SKM-1 (cell line): ENCODE measurements at regions not wholly inside any gene's neighbourhood (a gene's known extent, or its start where the extent isn't known, plus 50 kb on each side); places are given as distances from the start of the nearest gene placed in this dataset.

ENCODE experiments used
- DNase-seq: peaks from one replicate; lab custom pipeline; 2025; ENCODE audit not compliant: unreplicated experiment; lab: John Stamatoyannopoulos, UW

GRCh38 chr20:48102076-48102787, 317.0 kb upstream of the SULF2 start:
- DNase-seq: no peak

GRCh38 chr20:48100483-48100882, 315.2 kb upstream of the SULF2 start:
- DNase-seq: no peak

GRCh38 chr20:48098866-48099265, 313.6 kb upstream of the SULF2 start:
- DNase-seq: no peak

- no peak for DNase-seq
These were observed 312.8 kb upstream of the SULF2 start for GRCh38 chr20:48098099-48098498.

GRCh38 chr20:48096957-48097890, 311.9 kb upstream of the SULF2 start:
- DNase-seq: no peak

- DNase-seq: no peak
These were observed 311.1 kb upstream of the SULF2 start for GRCh38 chr20:48096212-48096875.

GRCh38 chr20:48094944-48095343, 309.7 kb upstream of the SULF2 start:
- no peak for DNase-seq

- no peak for DNase-seq
These were observed 309.0 kb upstream of the SULF2 start for GRCh38 chr20:48094196-48094749.

- no peak for DNase-seq
These were observed 307.5 kb upstream of the SULF2 start for GRCh38 chr20:48092596-48093280.

GRCh38 chr20:48090784-48091183, 305.5 kb upstream of the SULF2 start:
- DNase-seq: no peak

GRCh38 chr20:48090314-48090713, 305.0 kb upstream of the SULF2 start:
- DNase-seq: no peak

GRCh38 chr20:48080583-48080982, 295.3 kb upstream of the SULF2 start:
- no peak for DNase-seq

- no peak for DNase-seq
These were observed 293.7 kb upstream of the SULF2 start for GRCh38 chr20:48079028-48079427.

GRCh38 chr20:48076747-48077146, 291.5 kb upstream of the SULF2 start:
- DNase-seq: no peak

GRCh38 chr20:48076247-48076646, 291.0 kb upstream of the SULF2 start:
- no peak for DNase-seq

- no peak for DNase-seq
These were observed 290.4 kb upstream of the SULF2 start for GRCh38 chr20:48075591-48076174.

- no peak for DNase-seq
These were observed 285.8 kb upstream of the SULF2 start for GRCh38 chr20:48070991-48071652.

- no peak for DNase-seq
These were observed 284.3 kb upstream of the SULF2 start for GRCh38 chr20:48069596-48069995.

- no peak for DNase-seq
These were observed 281.6 kb upstream of the SULF2 start for GRCh38 chr20:48066851-48067250.

- DNase-seq: no peak
These were observed 281.0 kb upstream of the SULF2 start for GRCh38 chr20:48066246-48066645.
